ENCODE measurements at regions not wholly inside any gene's neighbourhood (a gene's known extent, or its start where the extent isn't known, plus 50 kb on each side); places are given as distances from the start of the nearest gene placed in this dataset.

DNA sequence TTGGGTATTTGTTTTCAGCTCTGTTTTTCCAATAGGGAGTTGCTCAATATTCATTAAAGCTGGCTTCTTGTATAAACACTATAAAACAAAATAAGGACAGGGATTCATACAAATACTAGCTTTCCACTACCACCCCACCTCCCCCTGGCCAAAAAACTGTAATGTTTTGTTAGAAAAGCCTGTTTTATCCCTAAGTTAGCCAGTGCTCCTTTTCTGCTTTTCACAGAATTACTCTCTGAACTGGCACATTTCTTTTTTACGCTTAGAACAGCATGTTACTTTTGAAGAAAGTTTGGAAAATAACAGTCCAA is 147.4 kb upstream of the DMRT1 start:
- TF ChIP-seq POLR2AphosphoS5 (IDR thresholded peaks at IDR 0.05; ENCODE audit: low read depth, low read length) (no peak), TAF1 (IDR thresholded peaks at IDR 0.05; ENCODE audit: borderline replicate concordance, low read depth, low read length) (no peak), POLR2A (IDR thresholded peaks at IDR 0.05; ENCODE audit: low read depth, low read length) (no peak)
